Mammary epithelial cell (primary cell): ENCODE measurements at regions not wholly inside any gene's neighbourhood (a gene's known extent, or its start where the extent isn't known, plus 50 kb on each side); places are given as distances from the start of the nearest gene placed in this dataset.

Experiments used
- CTCF ChIP-seq, 2 donors: IDR thresholded peaks in 1 of 2; conservative IDR thresholded peaks in 1 of 2; 2 replicates each; pipeline ENCODE4 v1.5.1; 2011 to 2012; ENCODE audit warnings: inconsistent platforms in 2 of 2, low read length in 2 of 2, mild to moderate bottlenecking in 2 of 2, control low read depth in 1 of 2, low read depth in 1 of 2; ENCODE audit not compliant: insufficient read depth in 1 of 2; ENCODE audit errors: extremely low read depth in 1 of 2
- EZH2 ChIP-seq: IDR thresholded peaks from 2 replicates; pipeline ENCODE4 v1.6.1; 2012; ENCODE audit warnings: low read length, inconsistent platforms, borderline replicate concordance

- TF ChIP-seq CTCF (conservative IDR thresholded peaks at IDR 0.05 in 1 of 2, IDR thresholded peaks at IDR 0.05 in 1 of 2; ENCODE audit: extremely low read depth in 1 of 2, insufficient read depth in 1 of 2, low read depth in 1 of 2, low read length in 2 of 2) (no peak), EZH2 (no peak)
Measured at GRCh38 chr15:53126144-53126543, 336.0 kb upstream of the ONECUT1 start.
